HEK293 (cell line): ENCODE measurements at regions not wholly inside any gene's neighbourhood (a gene's known extent, or its start where the extent isn't known, plus 50 kb on each side); places are given as distances from the start of the nearest gene placed in this dataset.

ENCODE experiments used
- CTCF ChIA-PET: fragments of 350-600 bp; formaldehyde crosslinking; extraction: SDS; loops from one replicate; lab custom pipeline; 2021; ENCODE audit warnings: antibody characterized with exemption; lab: Yijun Ruan, JAX
- POLR2A ChIA-PET: fragments of 300-600 bp; formaldehyde crosslinking; extraction: SDS; loops from one replicate; lab custom pipeline; 2020; ENCODE audit warnings: antibody characterized with exemption, inconsistent platforms; lab: Yijun Ruan, JAX
- H3K27ac ChIP-seq: fragments of 200-500 bp; sonication (Bioruptor generic); 2 replicates; pipeline ENCODE4 v1.5.1; 2014; ENCODE audit warnings: low read depth, low read length, control low read depth, inconsistent platforms; ENCODE audit errors: extremely low read depth
- H3K36me3 ChIP-seq, 2 experiments: fragments of 200-500 bp in 1 of 2; sonication (Bioruptor generic) in 1 of 2; 1 replicate in 1 of 2; 2 replicates in 1 of 2; pipeline ENCODE4 v1.5.1; 2014 to 2017; ENCODE audit warnings: inconsistent platforms in 2 of 2, low read length in 2 of 2; ENCODE audit not compliant: control insufficient read depth in 2 of 2, insufficient read depth in 1 of 2
- H3K4me1 ChIP-seq: fragments of 200-500 bp; sonication (Bioruptor generic); 2 replicates; pipeline ENCODE4 v1.5.1; 2014; ENCODE audit warnings: mild to moderate bottlenecking, low read length, inconsistent platforms; ENCODE audit not compliant: control insufficient read depth, insufficient read depth
- H3K4me3 ChIP-seq: 2 replicates; pipeline ENCODE4 v1.5.1; 2011; ENCODE audit warnings: low read depth, mild to moderate bottlenecking, control low read depth, low read length, moderate library complexity
- H3K9me3 ChIP-seq: fragments of 200-500 bp; sonication (Bioruptor generic); 2 replicates; pipeline ENCODE4 v1.5.1; 2014; ENCODE audit warnings: low read depth, low read length, inconsistent platforms; ENCODE audit not compliant: control insufficient read depth, insufficient read depth
- GLI2 ChIP-seq: fragments of 450-650 bp; formaldehyde crosslinking; IDR thresholded peaks from 2 replicates; pipeline ENCODE4; 2017; ENCODE audit warnings: missing biosample characterization, missing genetic modification characterization, low read depth, borderline replicate concordance
- HOXD13 ChIP-seq: sonication (generic); formaldehyde crosslinking; IDR thresholded peaks from 2 replicates; pipeline ENCODE4 v1.8.0; 2022; ENCODE audit warnings: missing genetic modification reagents, borderline replicate concordance
- REPIN1 ChIP-seq: fragments of 450-650 bp; formaldehyde crosslinking; IDR thresholded peaks from 2 replicates; pipeline ENCODE4 v1.5.1; 2017; ENCODE audit warnings: missing biosample characterization, missing genetic modification characterization, low read depth
- ZBTB21 ChIP-seq: fragments of 450-650 bp; formaldehyde crosslinking; IDR thresholded peaks from 2 replicates; pipeline ENCODE4 v1.5.1; 2017; ENCODE audit warnings: missing biosample characterization, missing genetic modification characterization
- ZNF112 ChIP-seq: fragments of 450-650 bp; formaldehyde crosslinking; IDR thresholded peaks from 2 replicates; pipeline ENCODE4 v1.5.0; 2017; ENCODE audit warnings: missing biosample characterization, missing genetic modification characterization
- ZNF324 ChIP-seq: fragments of 450-650 bp; formaldehyde crosslinking; IDR thresholded peaks from 2 replicates; pipeline ENCODE4 v1.5.1; 2016; ENCODE audit warnings: missing biosample characterization, missing genetic modification characterization
- ZNF394 ChIP-seq: fragments of 450-650 bp; formaldehyde crosslinking; IDR thresholded peaks from 2 replicates; pipeline ENCODE4 v1.5.1; 2016; ENCODE audit warnings: missing biosample characterization, missing genetic modification characterization, mild to moderate bottlenecking, moderate library complexity, borderline replicate concordance
- ZNF426 ChIP-seq: fragments of 450-650 bp; formaldehyde crosslinking; IDR thresholded peaks from 2 replicates; pipeline ENCODE4 v1.5.1; 2017; ENCODE audit warnings: missing biosample characterization, missing genetic modification characterization, mild to moderate bottlenecking, inconsistent platforms, moderate library complexity
- ZNF501 ChIP-seq: fragments of 450-650 bp; formaldehyde crosslinking; IDR thresholded peaks from 2 replicates; pipeline ENCODE4 v1.5.1; 2016; ENCODE audit warnings: missing biosample characterization, missing genetic modification characterization
- ZNF529 ChIP-seq: fragments of 450-650 bp; formaldehyde crosslinking; IDR thresholded peaks from 2 replicates; pipeline ENCODE4 v1.5.1; 2017; ENCODE audit warnings: missing genetic modification characterization, missing biosample characterization; ENCODE audit not compliant: insufficient replicate concordance
- ZNF600 ChIP-seq: fragments of 450-650 bp; formaldehyde crosslinking; IDR thresholded peaks from 2 replicates; pipeline ENCODE4 v1.5.1; 2016; ENCODE audit warnings: missing biosample characterization, missing genetic modification characterization
- ZNF629 ChIP-seq: fragments of 450-650 bp; formaldehyde crosslinking; IDR thresholded peaks from 2 replicates; pipeline ENCODE4 v1.5.1; 2017; ENCODE audit warnings: missing biosample characterization, missing genetic modification characterization
- ZNF747 ChIP-seq: fragments of 450-650 bp; formaldehyde crosslinking; IDR thresholded peaks from 2 replicates; pipeline ENCODE4 v1.5.1; 2016; ENCODE audit warnings: missing biosample characterization, missing genetic modification characterization
- ZNF843 ChIP-seq: fragments of 450-650 bp; formaldehyde crosslinking; IDR thresholded peaks from 2 replicates; pipeline ENCODE4 v1.5.1; 2016; ENCODE audit warnings: missing biosample characterization, missing genetic modification characterization
- TF ChIP-seq, protein P1 (sequence below): fragments of 450-650 bp; formaldehyde crosslinking; IDR thresholded peaks from 2 replicates; pipeline ENCODE4 v1.5.1; 2016; ENCODE audit warnings: missing biosample characterization, missing genetic modification characterization
- TF ChIP-seq, protein P2 (sequence below): fragments of 450-650 bp; formaldehyde crosslinking; IDR thresholded peaks from 2 replicates; pipeline ENCODE4 v1.5.1; 2017; ENCODE audit warnings: missing biosample characterization, missing genetic modification characterization
- TF ChIP-seq, protein P3 (sequence below): fragments of 450-650 bp; formaldehyde crosslinking; IDR thresholded peaks from 2 replicates; pipeline ENCODE4 v1.5.1; 2016; ENCODE audit warnings: missing biosample characterization, missing genetic modification characterization
- TF ChIP-seq, protein P4 (sequence below): fragments of 450-650 bp; formaldehyde crosslinking; IDR thresholded peaks from 2 replicates; pipeline ENCODE4 v1.5.1; 2016; ENCODE audit warnings: missing biosample characterization, missing genetic modification characterization
- TF ChIP-seq, protein P5 (sequence below): fragments of 450-650 bp; formaldehyde crosslinking; IDR thresholded peaks from 2 replicates; pipeline ENCODE4 v1.5.0; 2017; ENCODE audit warnings: missing biosample characterization, missing genetic modification characterization, borderline replicate concordance

DNA sequence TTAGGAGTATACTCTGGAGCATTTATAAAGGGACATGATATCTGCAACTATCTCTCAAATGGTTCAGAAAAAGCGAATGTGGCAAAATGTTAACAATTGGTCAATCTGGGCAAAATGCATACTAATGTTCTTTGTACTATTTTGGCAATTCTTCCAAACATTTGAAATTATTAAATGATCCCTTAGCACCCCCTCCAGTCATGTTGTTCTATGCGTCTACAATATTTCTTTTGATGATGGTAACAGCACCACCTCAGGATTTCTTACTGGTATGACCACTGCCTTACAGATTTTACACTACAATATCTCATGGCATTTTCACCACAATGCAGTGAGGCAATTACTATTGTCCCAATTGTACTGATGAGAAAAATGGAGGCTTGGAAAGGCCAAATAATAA lies 52.9 kb upstream of the TRIO start:
- no peak overlapping the region for H3K4me3 ChIP-seq
- no peaks in the 10 kb centered on the region; the same call in 1 of the 2 replicates for H3K9me3 ChIP-seq
- ChIA-PET POLR2A (no interaction called here), CTCF (interaction anchor here (0.6 to 0.7 kb wide), 2 partner anchors 253 to 797 kb away, joined by 5 to 7 read pairs; no protein-coding TSS in a partner anchor)
- no peaks in the 10 kb centered on the region for H3K36me3 ChIP-seq
- H3K4me1 ChIP-seq = no peaks in the 10 kb centered on the region
- no peak overlapping the region for H3K27ac ChIP-seq
- TF ChIP-seq, protein P1, sequence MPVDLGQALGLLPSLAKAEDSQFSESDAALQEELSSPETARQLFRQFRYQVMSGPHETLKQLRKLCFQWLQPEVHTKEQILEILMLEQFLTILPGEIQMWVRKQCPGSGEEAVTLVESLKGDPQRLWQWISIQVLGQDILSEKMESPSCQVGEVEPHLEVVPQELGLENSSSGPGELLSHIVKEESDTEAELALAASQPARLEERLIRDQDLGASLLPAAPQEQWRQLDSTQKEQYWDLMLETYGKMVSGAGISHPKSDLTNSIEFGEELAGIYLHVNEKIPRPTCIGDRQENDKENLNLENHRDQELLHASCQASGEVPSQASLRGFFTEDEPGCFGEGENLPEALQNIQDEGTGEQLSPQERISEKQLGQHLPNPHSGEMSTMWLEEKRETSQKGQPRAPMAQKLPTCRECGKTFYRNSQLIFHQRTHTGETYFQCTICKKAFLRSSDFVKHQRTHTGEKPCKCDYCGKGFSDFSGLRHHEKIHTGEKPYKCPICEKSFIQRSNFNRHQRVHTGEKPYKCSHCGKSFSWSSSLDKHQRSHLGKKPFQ (tag by site-specific recombination) = no peak
- TF ChIP-seq ZNF600 (tag by site-specific recombination) (no peak), ZNF629 (tag by site-specific recombination) (no peak), ZBTB21 (tag by site-specific recombination) (no peak), ZNF501 (tag by site-specific recombination) (no peak), ZNF529 (tag by site-specific recombination) (no peak), REPIN1 (tag by site-specific recombination) (no peak), ZNF747 (tag by site-specific recombination) (no peak), ZNF324 (tag by site-specific recombination) (no peak), ZNF843 (tag by site-specific recombination) (no peak), ZNF112 (no peak), HOXD13 (CRISPR knock-in tag) (no peak), ZNF394 (tag by site-specific recombination) (no peak), GLI2 (tag by site-specific recombination) (no peak), ZNF426 (tag by site-specific recombination) (no peak)
- TF ChIP-seq, protein P2, sequence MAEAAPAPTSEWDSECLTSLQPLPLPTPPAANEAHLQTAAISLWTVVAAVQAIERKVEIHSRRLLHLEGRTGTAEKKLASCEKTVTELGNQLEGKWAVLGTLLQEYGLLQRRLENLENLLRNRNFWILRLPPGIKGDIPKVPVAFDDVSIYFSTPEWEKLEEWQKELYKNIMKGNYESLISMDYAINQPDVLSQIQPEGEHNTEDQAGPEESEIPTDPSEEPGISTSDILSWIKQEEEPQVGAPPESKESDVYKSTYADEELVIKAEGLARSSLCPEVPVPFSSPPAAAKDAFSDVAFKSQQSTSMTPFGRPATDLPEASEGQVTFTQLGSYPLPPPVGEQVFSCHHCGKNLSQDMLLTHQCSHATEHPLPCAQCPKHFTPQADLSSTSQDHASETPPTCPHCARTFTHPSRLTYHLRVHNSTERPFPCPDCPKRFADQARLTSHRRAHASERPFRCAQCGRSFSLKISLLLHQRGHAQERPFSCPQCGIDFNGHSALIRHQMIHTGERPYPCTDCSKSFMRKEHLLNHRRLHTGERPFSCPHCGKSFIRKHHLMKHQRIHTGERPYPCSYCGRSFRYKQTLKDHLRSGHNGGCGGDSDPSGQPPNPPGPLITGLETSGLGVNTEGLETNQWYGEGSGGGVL (tag by site-specific recombination) = no peak
- TF ChIP-seq, protein P3, sequence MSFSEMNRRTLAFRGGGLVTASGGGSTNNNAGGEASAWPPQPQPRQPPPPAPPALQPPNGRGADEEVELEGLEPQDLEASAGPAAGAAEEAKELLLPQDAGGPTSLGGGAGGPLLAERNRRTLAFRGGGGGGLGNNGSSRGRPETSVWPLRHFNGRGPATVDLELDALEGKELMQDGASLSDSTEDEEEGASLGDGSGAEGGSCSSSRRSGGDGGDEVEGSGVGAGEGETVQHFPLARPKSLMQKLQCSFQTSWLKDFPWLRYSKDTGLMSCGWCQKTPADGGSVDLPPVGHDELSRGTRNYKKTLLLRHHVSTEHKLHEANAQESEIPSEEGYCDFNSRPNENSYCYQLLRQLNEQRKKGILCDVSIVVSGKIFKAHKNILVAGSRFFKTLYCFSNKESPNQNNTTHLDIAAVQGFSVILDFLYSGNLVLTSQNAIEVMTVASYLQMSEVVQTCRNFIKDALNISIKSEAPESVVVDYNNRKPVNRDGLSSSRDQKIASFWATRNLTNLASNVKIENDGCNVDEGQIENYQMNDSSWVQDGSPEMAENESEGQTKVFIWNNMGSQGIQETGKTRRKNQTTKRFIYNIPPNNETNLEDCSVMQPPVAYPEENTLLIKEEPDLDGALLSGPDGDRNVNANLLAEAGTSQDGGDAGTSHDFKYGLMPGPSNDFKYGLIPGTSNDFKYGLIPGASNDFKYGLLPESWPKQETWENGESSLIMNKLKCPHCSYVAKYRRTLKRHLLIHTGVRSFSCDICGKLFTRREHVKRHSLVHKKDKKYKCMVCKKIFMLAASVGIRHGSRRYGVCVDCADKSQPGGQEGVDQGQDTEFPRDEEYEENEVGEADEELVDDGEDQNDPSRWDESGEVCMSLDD = no peak
- TF ChIP-seq, protein P4, sequence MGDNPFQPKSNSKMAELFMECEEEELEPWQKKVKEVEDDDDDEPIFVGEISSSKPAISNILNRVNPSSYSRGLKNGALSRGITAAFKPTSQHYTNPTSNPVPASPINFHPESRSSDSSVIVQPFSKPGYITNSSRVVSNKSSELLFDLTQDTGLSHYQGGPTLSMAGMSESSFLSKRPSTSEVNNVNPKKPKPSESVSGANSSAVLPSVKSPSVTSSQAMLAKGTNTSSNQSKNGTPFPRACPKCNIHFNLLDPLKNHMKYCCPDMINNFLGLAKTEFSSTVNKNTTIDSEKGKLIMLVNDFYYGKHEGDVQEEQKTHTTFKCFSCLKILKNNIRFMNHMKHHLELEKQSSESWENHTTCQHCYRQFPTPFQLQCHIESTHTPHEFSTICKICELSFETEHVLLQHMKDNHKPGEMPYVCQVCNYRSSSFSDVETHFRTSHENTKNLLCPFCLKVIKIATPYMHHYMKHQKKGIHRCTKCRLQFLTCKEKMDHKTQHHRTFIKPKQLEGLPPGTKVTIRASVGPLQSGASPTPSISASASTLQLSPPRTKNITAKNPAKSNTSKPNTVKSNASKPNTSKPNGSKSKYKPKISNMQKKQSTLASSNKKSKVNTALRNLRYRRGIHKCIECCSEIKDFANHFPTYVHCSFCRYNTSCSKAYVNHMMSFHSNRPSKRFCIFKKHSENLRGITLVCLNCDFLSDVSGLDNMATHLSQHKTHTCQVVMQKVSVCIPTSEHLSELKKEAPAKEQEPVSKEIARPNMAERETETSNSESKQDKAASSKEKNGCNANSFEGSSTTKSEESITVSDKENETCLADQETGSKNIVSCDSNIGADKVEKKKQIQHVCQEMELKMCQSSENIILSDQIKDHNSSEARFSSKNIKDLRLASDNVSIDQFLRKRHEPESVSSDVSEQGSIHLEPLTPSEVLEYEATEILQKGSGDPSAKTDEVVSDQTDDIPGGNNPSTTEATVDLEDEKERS (tag by site-specific recombination) = no peak
- TF ChIP-seq, protein P5, sequence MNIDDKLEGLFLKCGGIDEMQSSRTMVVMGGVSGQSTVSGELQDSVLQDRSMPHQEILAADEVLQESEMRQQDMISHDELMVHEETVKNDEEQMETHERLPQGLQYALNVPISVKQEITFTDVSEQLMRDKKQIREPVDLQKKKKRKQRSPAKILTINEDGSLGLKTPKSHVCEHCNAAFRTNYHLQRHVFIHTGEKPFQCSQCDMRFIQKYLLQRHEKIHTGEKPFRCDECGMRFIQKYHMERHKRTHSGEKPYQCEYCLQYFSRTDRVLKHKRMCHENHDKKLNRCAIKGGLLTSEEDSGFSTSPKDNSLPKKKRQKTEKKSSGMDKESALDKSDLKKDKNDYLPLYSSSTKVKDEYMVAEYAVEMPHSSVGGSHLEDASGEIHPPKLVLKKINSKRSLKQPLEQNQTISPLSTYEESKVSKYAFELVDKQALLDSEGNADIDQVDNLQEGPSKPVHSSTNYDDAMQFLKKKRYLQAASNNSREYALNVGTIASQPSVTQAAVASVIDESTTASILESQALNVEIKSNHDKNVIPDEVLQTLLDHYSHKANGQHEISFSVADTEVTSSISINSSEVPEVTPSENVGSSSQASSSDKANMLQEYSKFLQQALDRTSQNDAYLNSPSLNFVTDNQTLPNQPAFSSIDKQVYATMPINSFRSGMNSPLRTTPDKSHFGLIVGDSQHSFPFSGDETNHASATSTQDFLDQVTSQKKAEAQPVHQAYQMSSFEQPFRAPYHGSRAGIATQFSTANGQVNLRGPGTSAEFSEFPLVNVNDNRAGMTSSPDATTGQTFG (tag by site-specific recombination) = no peak
